IMR-90 (cell line): ENCODE measurements at regions not wholly inside any gene's neighbourhood (a gene's known extent, or its start where the extent isn't known, plus 50 kb on each side); places are given as distances from the start of the nearest gene placed in this dataset.
"Not testable (repeated sequence)": the region's sequence is repeated elsewhere in the genome, so short reads cannot be mapped to it uniquely, and the experiment has no call there.

Experiments used
- BHLHE40 ChIP-seq: fragments of 150-350 bp; IDR thresholded peaks from 2 replicates; pipeline ENCODE4 v1.6.1; 2016; ENCODE audit warnings: mild to moderate bottlenecking, low read depth, low read length
- CEBPB ChIP-seq: IDR thresholded peaks from 2 replicates; pipeline ENCODE4 v1.6.1; 2012; ENCODE audit warnings: low read depth, low read length, improper control_type of control experiment
- MAZ ChIP-seq: IDR thresholded peaks from 2 replicates; pipeline ENCODE4 v1.6.1; 2012; ENCODE audit warnings: low read depth, mild to moderate bottlenecking, low read length, improper control_type of control experiment, moderate library complexity, borderline replicate concordance
- POLR2A ChIP-seq: IDR thresholded peaks from 2 replicates; pipeline ENCODE4 v1.6.1; 2012; ENCODE audit warnings: mild to moderate bottlenecking, low read depth, low read length
- RAD21 ChIP-seq: IDR thresholded peaks from 2 replicates; pipeline ENCODE4 v1.6.1; 2012; ENCODE audit warnings: low read length, improper control_type of control experiment
- SMC3 ChIP-seq: fragments of 150-350 bp; IDR thresholded peaks from 2 replicates; pipeline ENCODE4 v1.6.1; 2016; ENCODE audit warnings: low read depth, mild to moderate bottlenecking, antibody characterized with exemption, low read length, moderate library complexity
- TF ChIP-seq, protein P1 (sequence below): fragments of 150-350 bp; IDR thresholded peaks from 2 replicates; pipeline ENCODE4 v1.6.1; 2016; ENCODE audit warnings: low read depth, mild to moderate bottlenecking, low read length, moderate library complexity, borderline replicate concordance
- TF ChIP-seq, protein P2 (sequence below): conservative IDR thresholded peaks from 2 replicates; pipeline ENCODE4 v1.5.1; 2012; ENCODE audit warnings: mild to moderate bottlenecking, low read depth, low read length, improper control_type of control experiment
- TF ChIP-seq, protein P3 (sequence below): fragments of 150-350 bp; IDR thresholded peaks from 2 replicates; pipeline ENCODE4 v1.6.1; 2017; ENCODE audit warnings: mild to moderate bottlenecking, antibody characterized with exemption, low read length, low read depth

DNA sequence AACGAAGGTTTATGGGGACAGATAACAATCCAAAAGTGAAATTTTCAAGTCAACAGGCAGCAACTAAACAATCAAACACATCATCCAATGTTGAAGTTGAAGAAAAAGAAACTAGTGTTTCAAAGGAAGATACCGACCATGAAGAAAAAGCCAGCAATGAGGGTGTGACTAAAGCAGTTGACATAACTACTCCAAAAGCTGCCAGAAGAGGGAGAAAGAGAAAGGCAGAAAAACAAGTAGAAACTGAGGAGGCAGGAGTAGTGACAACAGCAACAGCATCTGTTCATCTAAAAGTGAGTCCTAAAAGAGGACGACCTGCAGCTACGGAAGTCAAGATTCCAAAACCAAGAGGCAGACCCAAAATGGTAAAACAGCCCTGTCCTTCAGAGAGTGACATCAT, 145.1 kb upstream of the FREM1 start:
- TF ChIP-seq POLR2A, SMC3, RAD21, CEBPB, MAZ, BHLHE40: not testable (repeated sequence)
- TF ChIP-seq, protein P1, sequence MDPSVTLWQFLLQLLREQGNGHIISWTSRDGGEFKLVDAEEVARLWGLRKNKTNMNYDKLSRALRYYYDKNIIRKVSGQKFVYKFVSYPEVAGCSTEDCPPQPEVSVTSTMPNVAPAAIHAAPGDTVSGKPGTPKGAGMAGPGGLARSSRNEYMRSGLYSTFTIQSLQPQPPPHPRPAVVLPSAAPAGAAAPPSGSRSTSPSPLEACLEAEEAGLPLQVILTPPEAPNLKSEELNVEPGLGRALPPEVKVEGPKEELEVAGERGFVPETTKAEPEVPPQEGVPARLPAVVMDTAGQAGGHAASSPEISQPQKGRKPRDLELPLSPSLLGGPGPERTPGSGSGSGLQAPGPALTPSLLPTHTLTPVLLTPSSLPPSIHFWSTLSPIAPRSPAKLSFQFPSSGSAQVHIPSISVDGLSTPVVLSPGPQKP = not testable (repeated sequence)
- TF ChIP-seq, protein P2, sequence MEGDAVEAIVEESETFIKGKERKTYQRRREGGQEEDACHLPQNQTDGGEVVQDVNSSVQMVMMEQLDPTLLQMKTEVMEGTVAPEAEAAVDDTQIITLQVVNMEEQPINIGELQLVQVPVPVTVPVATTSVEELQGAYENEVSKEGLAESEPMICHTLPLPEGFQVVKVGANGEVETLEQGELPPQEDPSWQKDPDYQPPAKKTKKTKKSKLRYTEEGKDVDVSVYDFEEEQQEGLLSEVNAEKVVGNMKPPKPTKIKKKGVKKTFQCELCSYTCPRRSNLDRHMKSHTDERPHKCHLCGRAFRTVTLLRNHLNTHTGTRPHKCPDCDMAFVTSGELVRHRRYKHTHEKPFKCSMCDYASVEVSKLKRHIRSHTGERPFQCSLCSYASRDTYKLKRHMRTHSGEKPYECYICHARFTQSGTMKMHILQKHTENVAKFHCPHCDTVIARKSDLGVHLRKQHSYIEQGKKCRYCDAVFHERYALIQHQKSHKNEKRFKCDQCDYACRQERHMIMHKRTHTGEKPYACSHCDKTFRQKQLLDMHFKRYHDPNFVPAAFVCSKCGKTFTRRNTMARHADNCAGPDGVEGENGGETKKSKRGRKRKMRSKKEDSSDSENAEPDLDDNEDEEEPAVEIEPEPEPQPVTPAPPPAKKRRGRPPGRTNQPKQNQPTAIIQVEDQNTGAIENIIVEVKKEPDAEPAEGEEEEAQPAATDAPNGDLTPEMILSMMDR = not testable (repeated sequence)
- TF ChIP-seq, protein P3, sequence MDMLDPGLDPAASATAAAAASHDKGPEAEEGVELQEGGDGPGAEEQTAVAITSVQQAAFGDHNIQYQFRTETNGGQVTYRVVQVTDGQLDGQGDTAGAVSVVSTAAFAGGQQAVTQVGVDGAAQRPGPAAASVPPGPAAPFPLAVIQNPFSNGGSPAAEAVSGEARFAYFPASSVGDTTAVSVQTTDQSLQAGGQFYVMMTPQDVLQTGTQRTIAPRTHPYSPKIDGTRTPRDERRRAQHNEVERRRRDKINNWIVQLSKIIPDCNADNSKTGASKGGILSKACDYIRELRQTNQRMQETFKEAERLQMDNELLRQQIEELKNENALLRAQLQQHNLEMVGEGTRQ = not testable (repeated sequence)
